GM21529 (cell line): ENCODE measurements at regions not wholly inside any gene's neighbourhood (a gene's known extent, or its start where the extent isn't known, plus 50 kb on each side); places are given as distances from the start of the nearest gene placed in this dataset.
"Not testable (repeated sequence)": the region's sequence is repeated elsewhere in the genome, so short reads cannot be mapped to it uniquely, and the experiment has no call there.

Experiments
- ATAC-seq: cut with Tn5 transposase; IDR thresholded peaks from one replicate; pipeline ENCODE4 v1.9.1; 2021; ENCODE audit not compliant: unreplicated experiment

- no peak for ATAC-seq
Observed at GRCh38 chrX:122269243-122269781, 914.8 kb upstream of the GRIA3 start.

- ATAC-seq: no peak
Observed at GRCh38 chrX:122270809-122271494, 913.1 kb upstream of the GRIA3 start.

- ATAC-seq: no peak
Observed at GRCh38 chrX:122272011-122272410, 912.1 kb upstream of the GRIA3 start.

GRCh38 chrX:122279746-122280145, 904.3 kb upstream of the GRIA3 start:
- ATAC-seq: no peak

GRCh38 chrX:122299822-122300221, 884.3 kb upstream of the GRIA3 start:
- not testable (repeated sequence) for ATAC-seq

- ATAC-seq: no peak
Observed at GRCh38 chrX:122301491-122301890, 882.6 kb upstream of the GRIA3 start.

- no peak for ATAC-seq
Observed at GRCh38 chrX:122303761-122304160, 880.3 kb upstream of the GRIA3 start.

- no peak for ATAC-seq
Observed at GRCh38 chrX:122344816-122345215, 839.3 kb upstream of the GRIA3 start.

GRCh38 chrX:122363112-122363795, 820.8 kb upstream of the GRIA3 start:
- no peak for ATAC-seq

GRCh38 chrX:122375533-122375932, 808.5 kb upstream of the GRIA3 start:
- not testable (repeated sequence) for ATAC-seq

GRCh38 chrX:122389005-122389404, 795.1 kb upstream of the GRIA3 start:
- ATAC-seq: no peak

- ATAC-seq: no peak
Observed at GRCh38 chrX:122418758-122419157, 765.3 kb upstream of the GRIA3 start.

GRCh38 chrX:122421434-122422121, 762.5 kb upstream of the GRIA3 start:
- no peak for ATAC-seq

GRCh38 chrX:122422547-122422946, 761.5 kb upstream of the GRIA3 start:
- ATAC-seq: no peak

GRCh38 chrX:122434942-122435341, 749.1 kb upstream of the GRIA3 start:
- no peak for ATAC-seq

GRCh38 chrX:122439831-122440230, 744.2 kb upstream of the GRIA3 start:
- ATAC-seq: no peak

GRCh38 chrX:122440832-122441231, 743.2 kb upstream of the GRIA3 start:
- no peak for ATAC-seq

GRCh38 chrX:122441451-122441850, 742.6 kb upstream of the GRIA3 start:
- no peak for ATAC-seq

- no peak for ATAC-seq
Observed at GRCh38 chrX:122445466-122445865, 738.6 kb upstream of the GRIA3 start.

GRCh38 chrX:122464341-122464740, 719.7 kb upstream of the GRIA3 start:
- ATAC-seq: no peak

GRCh38 chrX:122475306-122475705, 708.8 kb upstream of the GRIA3 start:
- ATAC-seq: no peak

GRCh38 chrX:122500556-122500955, 683.5 kb upstream of the GRIA3 start:
- no peak for ATAC-seq
